Globus pallidus (tissue), 1 donor: ENCODE measurements at regions not wholly inside any gene's neighbourhood (a gene's known extent, or its start where the extent isn't known, plus 50 kb on each side); places are given as distances from the start of the nearest gene placed in this dataset.

Experiments used
- DNase-seq: peaks from one replicate; pipeline ENCODE4 v3.0.0-alpha.2; 2015; ENCODE audit warnings: low spot score

DNA sequence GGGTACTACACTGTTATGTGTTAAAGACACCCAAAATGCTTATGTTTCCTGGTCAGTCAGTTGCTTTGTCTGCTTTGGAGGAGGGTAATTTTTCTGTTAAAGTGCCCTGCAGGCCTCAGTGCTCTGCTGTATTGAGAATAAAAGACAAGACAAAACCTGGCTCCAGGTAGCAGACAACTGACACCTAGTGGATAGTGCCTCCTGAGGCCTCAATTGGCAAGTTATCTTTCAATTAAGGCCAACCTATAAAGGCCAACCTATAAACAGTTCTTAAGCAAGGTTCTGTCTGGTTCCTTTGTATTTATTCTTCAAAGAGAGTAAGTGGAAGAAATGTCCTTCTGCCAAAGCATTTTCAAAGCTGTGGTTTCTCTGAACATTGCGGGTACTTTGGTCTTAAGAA lies 773.8 kb downstream of the MECOM start:
- no peak for DNase-seq

DNA sequence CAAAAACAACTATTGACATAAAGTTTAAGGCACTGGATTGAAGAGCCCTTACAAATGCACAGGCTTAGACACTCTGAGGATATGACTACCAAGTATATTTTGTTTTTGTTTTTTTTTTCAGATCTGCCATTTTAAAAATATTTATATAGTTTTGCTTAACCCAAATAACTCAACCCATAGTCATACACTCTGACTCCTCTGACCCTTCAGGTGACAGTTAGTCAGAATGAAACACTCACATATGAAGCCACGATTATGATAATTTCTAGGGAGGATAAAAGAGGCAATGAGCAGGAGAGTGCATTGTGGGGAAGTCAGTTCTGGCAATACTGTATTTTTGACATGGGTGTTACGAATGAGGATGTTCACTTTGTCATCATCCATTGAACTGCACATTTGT lies 774.7 kb downstream of the MECOM start:
- DNase-seq = no peak

DNA sequence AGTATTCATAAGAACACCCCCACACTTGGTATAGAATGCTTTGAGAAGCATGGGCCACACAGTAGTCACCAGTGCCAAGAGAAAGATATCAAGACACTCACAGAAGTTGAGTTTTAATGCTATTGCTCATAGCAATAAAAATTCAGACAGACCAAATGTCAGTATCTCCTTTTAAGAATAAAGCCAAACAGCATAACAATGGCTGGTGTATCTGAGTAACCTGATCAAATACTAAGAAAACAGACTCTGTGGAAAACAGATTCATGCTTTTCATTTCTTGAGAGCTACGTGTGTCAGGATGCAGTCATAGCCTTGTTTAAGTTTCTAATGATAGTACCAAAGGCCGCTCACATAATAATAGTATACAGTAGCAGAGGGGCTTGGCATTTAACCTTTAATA lies 778.5 kb downstream of the MECOM start:
- DNase-seq = no peak

DNA sequence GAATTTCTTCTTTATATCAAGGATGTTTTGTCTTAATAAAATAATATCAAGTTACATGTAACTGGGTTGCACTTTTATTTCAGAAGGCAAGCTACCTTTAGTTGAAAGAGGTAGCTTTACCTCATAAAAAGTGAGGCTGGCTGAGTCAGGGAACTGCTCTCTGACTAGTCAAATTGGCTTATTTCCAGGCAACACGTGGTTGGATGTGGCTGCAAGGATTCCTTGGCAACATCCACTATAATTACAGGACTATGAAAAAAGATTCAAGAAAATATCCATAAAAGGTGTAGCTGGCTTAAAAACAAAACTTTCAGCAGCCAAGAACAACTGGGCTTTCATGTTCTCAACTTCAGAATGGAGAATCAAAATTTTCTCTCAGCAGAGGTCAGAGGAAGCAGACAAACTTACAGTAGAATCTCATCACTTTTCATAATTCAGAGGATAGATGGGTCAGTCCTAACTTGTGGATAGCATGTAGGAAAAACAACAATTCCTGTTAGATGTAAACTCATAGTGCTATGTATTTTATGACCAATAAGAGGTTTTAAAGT lies 779.1 kb downstream of the MECOM start:
- peak; percentile 12 for DNase-seq

DNA sequence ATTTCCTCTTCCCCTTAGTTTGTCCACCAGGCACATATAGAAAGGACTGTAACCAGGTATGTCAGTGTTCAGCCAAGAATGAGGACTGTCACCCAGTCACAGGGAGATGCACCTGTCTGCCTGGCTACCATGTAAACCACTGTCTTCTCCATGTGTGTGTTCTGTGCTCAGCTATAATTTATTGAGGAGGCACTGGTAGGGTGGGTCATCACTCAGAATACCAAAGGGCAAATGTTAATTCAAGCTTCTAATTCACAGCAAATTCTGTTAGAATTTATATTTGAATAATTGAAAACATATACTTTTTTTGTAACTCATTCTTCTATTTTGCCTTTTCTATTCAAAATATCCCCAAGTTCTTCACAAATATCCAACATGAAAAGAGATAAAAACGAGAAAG lies 780.4 kb downstream of the MECOM start:
- DNase-seq = no peak

DNA sequence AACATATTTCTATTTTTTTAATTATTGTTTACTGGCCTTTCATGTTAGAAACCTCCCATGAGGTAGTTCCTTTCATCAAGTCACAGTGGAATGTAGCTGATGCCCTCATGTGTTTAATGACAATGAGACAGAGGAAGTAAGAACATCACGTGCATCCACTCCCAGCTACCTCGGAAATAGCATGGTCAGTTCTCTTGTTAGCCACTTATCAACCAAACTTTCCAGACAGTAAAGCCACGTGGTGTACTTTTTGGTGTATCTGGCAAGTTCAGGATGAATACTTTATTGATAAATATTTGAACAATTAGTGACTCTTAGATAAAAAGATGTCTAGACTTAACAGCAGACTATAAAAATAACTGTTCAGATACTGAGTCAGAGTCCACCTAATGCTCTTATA lies 781.7 kb downstream of the MECOM start:
- DNase-seq = no peak

DNA sequence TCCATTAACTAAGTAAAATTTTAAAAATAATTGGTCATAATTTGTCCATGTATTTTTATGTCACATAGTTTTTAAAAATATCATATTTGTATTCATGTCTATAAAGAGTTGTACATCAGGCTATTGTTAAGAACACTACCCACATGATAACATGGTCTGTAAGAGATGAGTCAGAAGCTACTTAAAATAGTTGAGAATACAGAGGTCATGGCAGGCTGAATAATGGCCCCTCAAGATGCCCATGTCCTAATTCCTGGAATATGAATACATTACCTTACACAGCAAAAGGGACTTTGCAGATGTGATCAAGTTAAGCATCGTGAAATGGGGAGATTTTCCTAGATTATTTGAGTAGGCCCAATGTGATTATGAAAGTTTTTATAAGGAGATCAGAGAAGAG lies 782.9 kb upstream of the GOLIM4 start:
- no peak for DNase-seq

DNA sequence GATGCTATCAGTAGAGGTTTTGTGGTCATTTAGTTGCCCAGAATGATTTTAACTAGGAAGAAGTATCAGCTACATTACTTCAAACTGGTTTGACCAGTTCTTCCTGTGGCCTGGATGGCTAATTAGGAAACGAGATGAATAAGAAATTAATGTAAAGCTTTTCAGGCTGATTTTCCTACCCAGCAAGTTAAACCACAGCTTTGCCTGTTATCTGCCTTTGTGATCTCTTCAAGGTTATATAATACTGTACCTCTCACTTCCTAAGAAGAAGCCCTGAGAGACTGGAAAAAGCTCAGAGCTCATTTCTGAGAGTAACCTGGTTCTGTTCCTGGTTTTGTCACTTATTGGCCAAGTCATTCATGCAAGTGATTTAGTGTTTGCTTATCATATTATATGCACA lies 782.2 kb upstream of the GOLIM4 start:
- DNase-seq = no peak

DNA sequence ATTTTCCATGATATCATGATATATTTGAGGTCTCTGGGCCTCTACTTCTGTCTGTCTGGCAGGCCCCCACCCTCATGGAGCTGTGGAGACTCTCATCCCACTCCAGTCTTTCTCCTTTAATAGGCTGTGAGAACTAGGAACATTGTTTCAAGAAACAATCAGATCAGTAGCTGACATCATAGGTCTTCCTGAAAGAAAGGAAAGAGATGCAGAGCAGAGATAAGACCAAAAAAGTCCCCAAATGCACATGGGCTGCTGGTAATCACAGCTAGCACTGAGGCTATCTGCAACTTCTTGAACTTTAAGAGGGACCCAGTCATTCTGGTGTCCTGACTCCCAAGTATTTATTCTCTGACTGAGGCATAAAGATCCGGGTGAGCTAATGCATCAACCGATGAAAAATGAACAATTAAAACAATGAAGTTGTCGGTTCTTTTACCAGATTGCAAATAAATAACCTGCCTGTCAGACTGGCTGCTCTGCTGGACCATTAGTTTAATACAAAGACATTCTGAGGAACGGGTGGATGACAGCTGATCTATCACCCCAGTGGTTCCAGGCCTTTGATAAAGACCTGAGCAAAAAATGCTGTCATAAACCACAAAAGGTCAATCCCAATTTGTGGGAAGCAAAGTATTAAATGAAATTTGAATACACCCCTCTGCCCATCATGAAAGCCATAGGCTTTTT lies 780.8 kb upstream of the GOLIM4 start:
- no peak for DNase-seq

DNA sequence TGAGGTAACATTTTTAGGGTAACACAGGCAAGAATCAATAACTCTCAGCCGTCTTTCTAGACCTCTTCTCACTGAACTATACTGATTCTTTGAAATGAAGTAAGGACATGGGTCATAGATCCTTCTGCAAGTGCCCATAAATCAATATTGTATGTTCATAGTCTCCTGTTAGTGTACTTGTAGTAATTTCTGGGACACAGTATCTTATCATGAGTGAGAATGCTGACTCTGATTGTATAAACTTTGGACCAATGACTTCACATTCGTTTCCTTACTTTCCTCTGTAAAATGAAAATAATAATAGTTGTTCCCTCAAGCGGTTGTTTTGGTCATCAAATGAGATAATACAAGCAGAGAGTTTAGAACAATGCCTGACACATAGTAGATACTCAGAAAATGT lies 777.1 kb upstream of the GOLIM4 start:
- no peak for DNase-seq

DNA sequence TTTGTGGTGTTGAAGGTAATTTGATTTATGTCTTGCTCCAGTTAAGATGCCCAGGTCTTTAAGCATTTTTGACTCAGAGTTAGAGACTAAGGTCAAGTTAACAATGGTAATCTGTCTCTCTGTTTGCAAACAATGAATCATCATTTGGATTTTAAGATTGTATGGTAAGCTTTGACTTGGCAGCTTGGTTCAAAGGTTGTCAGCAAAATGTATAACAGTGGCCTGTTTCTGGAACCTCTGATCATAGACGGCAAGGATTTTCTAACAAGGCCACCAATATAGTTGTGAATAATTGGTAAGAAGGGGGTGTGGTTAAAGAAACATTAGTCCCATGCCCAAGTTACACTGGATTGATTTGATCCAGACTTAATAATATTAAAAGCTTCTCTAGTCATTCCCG lies 775.2 kb upstream of the GOLIM4 start:
- DNase-seq = no peak

DNA sequence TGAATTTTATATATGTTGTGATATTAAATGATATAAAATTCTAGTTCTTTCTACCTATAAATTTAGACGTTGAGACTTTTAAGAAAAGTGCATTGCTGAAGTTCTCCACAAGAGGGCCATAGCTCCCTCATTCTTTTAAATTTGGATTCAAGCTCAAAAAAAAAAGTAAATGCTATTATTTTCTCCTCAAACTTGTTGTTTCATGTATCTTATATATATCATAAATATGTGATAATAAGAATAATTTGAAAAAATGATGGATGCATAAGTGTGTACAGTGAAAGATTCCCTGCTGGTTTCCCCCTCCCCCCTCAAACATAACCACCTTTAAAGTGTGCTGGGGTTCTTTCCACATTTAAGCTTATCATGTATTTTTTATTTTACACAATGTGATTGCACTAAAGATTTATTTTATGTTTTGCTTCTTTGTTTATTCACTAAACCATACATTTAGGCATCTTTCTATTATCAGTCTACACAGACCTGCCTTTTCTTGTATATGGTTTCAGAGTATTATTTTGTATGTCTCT lies 769.4 kb upstream of the GOLIM4 start:
- no peak for DNase-seq

DNA sequence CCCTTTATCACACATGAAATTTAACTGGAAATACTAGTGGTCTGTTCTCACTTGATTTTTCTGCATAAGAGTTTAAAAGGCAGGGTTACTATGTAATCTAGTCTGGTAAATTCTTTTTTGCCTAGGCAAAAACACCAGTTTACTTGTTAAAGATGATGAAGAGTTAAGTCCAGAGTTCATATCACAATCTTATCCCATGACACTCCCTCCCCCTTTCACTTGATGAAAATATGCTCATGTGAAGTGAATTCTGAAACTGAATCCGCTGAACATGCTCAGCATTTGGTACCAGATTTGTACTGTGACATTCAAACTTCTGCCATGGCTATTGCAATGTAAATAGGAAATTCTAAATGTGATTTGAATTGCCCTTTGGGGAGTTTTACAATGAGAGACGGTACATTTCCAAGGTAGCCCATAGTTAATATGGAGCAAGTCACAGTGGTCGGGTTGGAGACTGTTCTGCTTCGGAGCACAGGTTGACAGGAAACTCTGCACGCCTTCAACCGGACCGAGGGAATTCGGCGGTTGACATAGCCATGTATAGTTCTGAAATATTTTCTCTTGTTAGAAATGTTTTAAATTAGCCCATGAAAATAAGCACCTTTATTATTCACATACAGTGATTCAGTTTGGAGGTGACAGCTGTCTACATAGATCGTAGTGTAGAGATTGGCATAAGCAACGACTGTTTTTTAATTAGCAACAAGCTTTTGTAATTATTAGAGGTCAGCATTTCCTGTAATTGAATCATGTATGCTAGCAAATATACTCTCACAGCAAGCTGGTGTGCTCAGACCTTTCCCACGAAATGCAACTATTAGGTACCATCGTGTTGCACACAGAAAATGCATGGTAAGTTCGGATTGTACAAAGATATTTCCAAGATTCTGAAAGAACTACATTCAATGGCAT lies 768.6 kb upstream of the GOLIM4 start:
- DNase-seq = no peak

DNA sequence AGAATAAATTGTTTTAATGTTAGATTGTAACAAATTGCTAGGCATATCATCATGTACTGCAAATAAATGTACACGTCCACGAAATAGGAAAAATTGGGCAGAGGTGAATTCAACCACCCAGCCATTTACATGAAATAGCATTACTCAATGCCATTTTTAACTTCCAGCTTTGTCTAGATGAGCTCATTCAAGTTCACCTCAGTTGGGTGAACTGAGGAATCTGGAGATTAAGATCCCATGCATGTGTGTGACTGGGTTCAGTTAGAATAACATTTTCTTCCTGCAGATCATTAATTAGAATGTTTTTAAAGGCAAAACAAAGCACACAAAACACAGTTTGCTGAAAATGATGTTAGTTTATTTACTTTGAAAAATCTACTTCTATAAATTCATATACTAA lies 767.8 kb upstream of the GOLIM4 start:
- no peak for DNase-seq

DNA sequence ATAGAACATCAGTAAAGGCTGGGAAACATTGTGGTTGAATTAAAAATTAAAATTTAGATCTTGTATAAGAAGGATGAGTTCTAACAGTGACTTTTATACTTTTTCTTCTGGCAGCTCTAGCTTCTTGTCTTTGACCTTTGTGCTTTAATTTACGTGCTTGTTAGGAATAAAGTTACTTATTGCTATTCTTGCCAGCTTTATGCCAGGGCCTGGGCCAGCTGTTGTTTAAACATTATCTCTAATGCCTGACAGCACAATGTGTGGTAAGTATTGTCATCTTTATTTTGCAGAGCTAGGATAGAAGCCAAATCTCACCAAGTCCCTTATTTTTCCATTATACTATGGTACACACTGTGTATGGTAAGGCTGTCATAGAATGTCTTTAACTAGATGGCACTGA lies 766.7 kb upstream of the GOLIM4 start:
- DNase-seq = no peak

DNA sequence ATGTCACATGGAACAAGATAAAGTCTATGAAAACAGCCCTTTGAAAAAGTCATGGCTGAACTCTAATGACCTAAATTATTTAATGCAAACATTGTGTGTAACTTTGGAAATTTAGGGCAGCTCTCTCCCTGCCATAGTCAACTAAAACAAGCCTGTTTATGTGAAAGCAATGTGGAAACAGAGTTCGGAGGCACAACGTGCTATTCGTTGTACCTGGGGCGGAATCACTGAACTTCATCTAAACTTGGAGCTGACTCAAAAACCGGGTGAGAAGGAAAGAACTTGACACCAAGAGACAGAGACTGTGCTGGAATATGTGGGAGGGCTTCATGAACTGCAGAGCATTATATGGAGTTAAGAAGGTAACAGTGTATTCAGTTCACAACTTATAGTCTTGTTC lies 764.9 kb upstream of the GOLIM4 start:
- DNase-seq = no peak

DNA sequence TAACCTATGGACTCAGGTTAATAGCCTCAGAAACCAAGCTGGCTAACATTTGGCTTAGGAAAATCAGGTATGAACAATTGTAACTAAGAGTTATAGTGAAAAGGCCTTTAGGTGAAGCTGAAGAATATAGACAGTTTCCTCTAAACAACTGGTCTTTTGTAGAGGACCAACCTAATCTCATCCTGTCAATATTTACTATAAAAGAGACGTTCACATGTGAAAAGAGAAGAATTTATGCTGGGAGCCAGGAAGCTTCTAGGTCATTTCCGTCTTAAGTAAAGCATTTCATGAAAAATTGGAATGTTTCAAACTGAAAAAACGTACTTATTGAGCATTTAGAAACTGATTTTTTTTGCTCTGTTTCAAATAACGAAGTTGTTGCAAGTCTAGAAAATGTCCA lies 764.3 kb upstream of the GOLIM4 start:
- no peak for DNase-seq

DNA sequence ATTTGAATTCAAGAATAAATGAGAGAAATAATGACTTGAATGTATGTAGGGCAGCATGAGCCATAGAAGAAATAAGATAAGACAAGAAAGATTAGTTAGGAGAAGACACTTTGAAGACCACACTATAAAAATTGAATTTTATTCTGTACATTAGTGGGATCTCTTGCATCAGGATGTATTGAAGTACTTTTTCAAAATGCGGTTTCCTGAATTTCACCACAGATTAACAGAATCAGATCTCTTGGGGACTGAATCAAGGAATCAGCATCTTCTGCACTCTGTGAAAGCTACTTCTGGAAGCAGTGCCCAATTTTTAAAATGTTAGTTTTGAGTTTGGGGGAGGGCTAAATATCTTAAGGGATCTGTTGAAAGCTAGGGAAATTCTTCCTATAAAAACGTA lies 763.9 kb upstream of the GOLIM4 start:
- DNase-seq = no peak

DNA sequence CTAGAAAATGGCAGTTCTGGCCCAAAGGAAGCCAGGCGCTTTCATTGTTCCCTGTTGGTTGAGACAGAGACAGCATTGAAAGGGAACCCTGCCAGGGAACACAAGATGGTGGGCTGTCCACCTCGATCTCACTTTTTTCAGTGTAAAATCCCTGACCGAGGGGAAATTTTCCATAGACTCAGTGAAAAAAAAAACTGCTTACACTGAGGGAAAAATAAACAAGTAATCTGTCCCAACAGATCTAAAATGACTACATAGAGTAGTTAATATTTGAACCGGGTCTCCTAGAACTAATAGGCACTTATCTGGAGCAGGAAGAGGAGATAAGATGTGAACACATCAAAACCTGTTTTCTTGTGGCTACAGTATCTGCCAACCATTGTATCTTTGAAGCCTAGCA lies 763.4 kb upstream of the GOLIM4 start:
- DNase-seq = no peak

DNA sequence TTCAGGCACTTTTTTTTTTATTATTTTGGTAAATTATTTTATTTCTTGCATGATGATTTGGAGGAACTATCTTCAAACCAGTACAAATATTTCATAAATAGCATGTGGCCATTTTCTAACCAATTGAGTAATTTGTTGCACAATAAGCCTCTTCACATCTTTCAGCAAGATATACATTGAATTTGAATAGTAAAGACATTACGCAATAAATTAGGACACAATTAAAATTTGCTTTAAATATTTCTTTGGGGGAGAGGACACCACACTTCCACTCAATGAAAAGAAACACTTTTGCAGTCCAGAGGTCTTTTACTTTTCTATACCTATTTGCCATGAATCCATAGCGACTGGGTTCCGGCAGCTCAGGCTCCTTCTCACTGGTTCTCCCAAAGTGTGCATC lies 762.6 kb upstream of the GOLIM4 start:
- DNase-seq = no peak

DNA sequence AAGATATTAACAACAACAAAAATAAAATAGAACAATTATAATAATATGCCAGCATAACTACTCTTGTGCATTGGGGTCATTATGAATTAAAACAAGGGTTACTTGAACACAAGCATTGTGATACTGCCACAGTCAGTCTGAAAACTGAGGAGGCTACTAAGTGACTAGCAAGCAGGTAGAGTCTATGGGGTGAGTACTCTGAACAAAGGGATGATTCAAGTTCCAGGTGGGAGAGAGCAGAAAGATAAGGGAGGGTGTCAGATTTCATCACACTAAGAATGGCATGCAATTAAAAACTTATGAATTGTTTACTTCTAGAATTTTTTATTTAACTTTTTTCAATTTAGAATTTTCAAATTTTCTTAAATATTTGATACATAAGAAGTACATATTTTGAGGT lies 754.4 kb upstream of the GOLIM4 start:
- no peak for DNase-seq

DNA sequence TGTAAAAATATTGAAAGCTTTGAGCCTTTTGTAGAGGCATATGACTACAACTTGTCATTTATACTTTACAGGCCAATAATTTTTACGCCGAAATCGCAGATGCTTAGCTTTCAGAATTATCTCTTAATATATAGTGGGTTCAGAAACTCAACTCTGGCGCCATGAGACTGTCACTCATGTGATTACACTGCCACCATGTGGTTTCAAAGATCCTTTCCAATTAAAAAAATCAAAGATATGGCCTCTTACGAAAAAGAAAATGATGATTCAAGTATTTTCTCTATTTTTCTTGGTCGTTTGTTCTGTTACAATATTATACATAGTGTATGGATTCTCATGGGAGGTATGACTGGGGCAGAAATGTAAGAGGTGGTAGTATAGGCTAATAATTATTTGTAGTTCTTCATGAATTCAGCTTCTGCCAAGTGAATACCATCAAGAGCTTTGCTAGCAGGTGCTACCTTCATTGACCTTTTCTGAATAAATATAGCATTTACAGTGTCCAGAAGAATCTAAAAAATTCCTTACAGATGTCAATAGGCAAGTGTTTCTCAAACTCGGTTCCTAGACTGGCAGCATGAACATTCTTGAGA lies 751.7 kb upstream of the GOLIM4 start:
- DNase-seq = peak; percentile 29
